ENCODE measurements at regions not wholly inside any gene's neighbourhood (a gene's known extent, or its start where the extent isn't known, plus 50 kb on each side); places are given as distances from the start of the nearest gene placed in this dataset.
"Not testable (repeated sequence)": the region's sequence is repeated elsewhere in the genome, so short reads cannot be mapped to it uniquely, and the experiment has no call there.

DNA sequence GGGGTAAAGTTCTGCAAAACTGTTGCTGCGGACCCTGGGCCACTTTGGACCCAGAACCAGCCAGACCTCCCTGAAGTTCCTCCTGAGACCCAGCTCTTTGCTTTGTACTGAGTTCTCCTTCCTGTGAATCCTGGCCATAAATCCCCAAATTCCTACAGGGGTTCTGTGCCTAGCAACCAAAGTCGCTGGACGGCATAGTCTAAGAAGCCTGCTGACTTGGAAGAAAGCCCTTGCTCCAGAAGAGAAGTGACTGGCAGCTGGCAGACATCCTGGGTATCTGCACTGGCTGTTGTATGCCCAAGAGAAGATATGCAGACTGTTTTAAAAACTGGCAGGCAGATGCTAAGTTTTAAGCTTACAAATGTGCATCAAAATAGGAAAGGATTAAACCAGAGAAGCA, 99.9 kb upstream of the SLC24A4 start:
- DNase-seq (ENCODE audit: low read depth in 2 of 2), result no peak

DNA sequence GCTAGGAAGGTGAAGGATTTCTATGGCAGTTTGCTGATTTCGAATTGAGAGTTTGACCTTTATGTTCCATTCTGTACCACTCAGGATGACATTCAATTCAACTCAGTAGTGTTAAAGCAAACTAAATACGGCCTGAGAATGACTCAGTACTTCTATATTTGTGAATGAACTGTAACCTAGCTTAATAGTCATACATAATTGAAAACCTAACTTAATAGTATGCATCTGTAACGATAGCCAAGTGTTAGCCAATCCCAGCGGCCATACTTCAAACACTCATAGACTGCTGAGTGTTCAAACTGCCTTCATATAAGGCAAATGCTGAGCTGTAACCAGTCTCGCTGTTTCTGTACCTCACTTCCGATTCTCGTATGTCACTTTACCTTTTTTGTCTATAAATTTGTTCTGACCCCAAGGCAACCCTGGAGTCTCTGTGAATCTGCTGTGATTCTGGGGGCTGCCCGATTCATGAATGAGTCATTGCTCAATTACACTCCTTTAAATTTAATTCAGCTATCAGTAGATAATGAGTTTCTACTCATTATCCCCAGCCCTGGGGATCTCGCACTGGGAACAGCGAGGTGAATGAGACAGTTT, 98.5 kb upstream of the SLC24A4 start:
- peak in 1 of 2 experiments; percentile 17 for DNase-seq (ENCODE audit: low read depth in 2 of 2)

DNA sequence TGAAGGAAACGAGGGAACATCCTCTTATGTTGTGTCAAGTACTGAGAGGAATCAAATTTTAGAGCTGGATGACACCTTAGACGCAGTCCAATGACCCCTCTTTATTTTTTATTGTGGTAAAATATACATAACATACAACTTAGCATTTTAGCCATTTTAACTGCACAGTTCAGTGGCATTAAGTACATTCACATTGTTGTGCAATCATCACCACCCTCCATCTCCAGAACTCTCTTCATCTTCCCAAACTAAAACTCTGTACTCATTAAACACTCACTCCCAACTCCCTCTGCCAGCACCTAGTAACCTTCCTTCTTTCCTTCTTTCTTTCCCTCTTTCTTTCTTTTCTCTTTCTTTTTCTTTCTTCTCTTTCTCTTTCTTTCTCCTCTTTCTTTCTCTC, 97.2 kb upstream of the SLC24A4 start:
- DNase-seq (ENCODE audit: low read depth in 2 of 2), result no peak

DNA sequence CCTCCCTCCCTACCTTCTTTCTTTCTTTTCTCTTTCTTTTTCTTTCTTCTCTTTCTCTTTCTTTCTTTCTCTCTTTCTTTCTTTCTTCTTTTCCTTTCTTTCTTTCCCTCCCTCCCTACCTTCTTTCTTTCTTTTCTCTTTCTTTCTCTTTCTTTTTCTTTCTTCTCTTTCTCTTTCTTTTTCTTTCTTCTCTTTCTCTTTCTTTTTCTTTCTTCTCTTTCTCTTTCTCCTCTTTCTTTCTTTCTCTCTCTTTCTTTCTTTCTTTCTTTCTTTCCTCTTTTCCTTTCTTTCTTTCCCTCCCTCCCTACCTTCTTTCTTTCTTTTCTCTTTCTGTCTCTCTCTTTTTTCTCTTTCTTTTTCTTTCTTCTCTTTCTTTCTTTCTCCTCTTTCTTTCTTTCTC, 96.8 kb upstream of the SLC24A4 start:
- not testable (repeated sequence) for DNase-seq (ENCODE audit: low read depth in 2 of 2)

DNA sequence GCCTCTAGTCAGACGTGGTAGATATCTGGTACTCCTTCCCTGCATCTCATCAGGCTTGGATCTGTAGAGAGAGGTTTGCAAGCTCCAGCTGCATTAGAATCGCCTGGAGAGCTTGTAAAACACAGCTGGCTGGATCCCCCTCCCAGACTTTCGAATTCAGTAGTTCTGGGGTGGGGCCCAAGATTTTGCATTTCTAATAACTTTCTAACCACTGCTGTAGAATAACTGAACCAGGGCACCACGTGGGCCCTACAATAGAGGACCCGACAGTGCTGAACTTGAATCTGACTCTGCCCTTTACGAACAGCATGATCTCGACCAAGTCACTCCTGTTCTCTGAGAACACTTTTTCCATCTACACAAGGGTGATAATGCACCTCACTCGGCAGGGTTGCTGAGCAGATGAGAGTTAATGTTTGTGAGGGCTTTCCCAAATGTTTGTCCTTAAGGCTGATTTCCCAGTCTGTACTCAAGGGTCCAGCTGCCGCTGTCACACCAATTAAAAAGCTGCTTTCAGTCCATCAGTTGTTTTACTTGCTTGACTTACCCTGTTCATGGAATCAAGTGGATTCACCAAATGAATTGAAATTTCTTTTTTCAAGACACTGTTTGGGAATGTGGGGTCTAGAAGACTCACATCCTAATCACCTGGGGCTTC, 86.6 kb upstream of the SLC24A4 start:
- no peak for DNase-seq (ENCODE audit: low read depth in 2 of 2)

DNA sequence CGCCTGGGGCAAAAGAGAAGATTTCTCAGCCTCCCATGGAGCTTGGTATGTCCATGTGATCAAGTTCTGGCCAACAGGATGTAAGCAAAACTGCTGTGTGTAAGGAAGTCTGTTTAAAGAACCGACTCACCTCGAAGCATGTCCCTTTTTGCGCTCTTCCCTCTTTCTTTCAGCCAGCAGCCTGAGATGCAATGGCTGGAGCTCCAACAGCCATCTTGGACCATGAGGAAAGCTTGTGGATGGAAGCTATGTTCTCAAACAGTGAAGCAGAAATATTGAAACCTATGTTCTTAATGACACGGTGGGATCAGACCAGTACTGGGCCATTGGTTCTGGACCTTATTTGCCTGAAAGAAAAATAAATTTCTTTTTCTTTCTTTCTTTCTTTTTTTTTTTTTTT, 82.3 kb upstream of the SLC24A4 start:
- DNase-seq (ENCODE audit: low read depth in 2 of 2), result no peak

DNA sequence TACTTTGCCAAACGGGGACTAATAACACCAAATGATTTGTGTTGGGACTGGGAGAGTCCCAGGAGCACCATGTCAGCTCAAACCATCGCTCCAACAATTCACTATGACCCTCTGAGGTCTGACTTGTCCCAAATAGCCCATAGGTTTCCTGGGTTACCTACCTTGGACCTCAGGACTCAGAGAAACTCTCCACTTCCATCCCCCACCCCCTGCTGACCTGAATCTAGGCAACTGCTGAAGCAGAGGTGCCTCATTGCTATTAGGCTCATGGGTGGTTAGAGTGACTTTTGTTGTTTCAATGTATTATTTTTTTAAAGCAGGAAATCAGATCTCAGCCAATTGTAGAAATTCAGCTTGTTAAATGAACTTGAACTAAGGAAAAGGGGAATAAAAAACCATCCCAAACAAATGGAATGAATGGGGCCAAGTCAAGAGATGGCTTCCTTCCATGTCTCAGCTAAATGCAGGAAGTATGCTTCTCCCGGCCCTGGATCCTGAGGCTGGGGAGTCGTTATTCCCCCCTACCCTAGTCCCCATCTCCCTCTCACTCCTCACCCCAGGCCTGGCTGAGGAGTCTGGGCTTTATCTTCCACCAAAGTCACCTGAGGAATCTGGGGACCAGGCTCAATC, 80.9 kb upstream of the SLC24A4 start:
- no peak for DNase-seq (ENCODE audit: low read depth in 2 of 2)

DNA sequence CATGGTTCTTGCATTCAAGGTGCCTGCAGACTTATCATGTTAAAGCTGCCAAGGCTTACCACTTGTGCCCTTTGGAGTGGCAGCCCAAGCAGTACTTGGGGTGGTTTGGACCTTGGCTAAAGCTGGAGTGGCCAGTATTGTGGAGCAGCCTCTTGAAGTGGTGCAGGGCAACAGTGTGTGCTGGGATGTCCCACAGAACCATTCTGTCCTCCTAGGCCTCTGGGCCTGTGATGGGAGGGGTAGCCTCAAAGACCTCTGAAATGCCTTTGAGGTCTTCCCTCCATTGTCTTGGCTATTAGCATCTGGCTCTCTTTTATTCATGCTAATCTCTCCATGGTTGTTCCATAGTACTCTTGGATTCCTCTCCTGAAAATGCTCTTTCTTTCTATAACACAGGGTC, 78.2 kb upstream of the SLC24A4 start:
- no peak for DNase-seq (ENCODE audit: low read depth in 2 of 2)

DNA sequence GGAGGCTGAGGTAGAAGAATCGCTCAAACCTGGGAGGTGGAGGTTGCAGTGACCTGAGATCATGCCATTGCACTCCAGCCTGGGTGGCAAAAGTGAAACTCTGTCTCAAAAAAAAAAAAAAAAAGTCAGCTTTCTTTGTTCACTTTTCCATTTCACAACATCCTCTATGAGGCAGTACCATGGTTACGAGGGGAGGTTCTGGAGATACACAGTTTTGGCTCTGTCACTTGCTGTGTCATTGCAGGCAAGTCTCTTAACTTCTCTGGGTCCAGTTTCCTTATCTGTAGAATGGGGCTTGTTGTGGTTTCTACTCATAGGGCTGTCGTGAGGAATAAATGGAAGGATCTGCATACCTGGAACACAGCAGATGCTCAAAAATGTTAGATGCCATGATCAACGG, 75.6 kb upstream of the SLC24A4 start:
- DNase-seq (ENCODE audit: low read depth in 2 of 2), result no peak

DNA sequence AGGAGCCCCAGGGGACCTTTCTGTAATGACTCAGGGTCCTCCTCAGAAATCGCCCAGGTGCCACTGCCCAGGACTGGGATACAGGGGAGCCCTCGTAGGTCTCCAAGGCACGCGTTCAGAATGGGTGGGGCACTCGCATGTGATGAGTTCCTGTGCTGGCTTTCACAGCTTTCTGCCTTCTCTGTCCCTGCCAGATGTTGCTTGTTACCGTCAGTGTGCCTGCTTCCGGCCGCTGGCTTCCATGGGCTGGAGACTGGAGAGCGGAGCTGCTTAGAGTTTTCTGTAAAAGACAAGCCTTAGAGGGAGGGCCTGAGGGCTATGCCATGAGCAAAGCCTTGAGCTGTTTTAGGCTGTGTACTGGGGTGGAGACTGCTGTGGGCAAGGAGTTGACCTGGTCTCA, 75.0 kb upstream of the SLC24A4 start:
- DNase-seq (ENCODE audit: low read depth in 2 of 2), result no peak

DNA sequence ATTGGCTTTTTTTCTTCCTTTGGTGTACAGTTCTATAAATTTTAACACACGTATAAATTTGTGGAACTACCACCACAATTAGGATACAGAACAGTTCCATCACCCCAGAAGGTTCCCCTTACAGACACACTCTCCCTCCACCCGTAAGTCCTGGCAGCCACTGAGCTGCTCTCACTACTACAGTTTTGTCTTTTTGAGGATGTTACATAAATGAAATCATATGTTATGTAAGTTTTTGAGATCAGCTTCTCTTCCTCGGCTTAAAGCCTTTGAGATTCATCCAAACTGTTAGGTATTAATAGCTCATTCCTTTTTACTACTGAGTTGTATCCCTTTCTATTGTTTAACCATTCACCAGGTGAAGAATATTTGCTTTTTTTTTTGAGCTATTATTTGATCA, 74.3 kb upstream of the SLC24A4 start:
- no peak for DNase-seq (ENCODE audit: low read depth in 2 of 2)

DNA sequence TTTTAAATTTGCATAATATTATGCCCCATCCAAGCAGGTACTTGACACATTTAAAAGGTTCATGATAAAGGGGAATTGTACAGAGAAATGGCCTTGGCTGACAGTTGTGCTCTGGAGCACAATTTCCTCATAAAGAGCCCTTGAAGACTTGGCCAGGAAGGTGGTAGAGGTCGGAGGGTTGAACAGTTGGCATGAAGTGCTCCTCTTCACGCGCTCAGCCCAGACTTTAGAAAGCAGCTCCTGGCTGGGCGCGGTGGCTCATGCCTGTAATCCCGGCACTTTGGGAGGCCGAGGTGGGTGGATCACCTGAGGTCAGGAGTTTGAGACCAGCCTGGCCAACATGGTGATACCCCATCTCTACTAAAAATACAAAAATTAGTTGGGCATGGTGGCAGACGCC, 72.6 kb upstream of the SLC24A4 start:
- DNase-seq (ENCODE audit: low read depth in 2 of 2), result not testable (repeated sequence)

DNA sequence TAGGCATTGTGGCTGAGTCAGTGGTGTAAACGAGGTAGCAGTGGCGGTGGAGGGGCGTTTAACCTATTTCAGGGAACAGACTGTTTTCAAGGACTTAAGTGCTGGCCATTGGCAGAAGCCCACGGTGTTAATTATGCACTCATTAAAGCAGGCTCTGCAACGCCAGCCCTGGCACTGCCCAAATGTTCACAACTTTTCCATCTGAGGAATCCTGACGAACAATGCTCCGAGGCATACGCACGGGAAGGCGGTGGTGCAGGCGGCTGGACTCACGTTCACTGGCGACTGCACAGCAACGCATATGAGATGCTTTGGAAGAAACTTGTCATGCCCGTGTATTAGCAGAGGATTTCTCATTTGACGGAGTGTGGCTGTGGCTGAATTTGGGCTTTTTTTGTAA, 70.6 kb upstream of the SLC24A4 start:
- DNase-seq (ENCODE audit: low read depth in 2 of 2), result no peak

DNA sequence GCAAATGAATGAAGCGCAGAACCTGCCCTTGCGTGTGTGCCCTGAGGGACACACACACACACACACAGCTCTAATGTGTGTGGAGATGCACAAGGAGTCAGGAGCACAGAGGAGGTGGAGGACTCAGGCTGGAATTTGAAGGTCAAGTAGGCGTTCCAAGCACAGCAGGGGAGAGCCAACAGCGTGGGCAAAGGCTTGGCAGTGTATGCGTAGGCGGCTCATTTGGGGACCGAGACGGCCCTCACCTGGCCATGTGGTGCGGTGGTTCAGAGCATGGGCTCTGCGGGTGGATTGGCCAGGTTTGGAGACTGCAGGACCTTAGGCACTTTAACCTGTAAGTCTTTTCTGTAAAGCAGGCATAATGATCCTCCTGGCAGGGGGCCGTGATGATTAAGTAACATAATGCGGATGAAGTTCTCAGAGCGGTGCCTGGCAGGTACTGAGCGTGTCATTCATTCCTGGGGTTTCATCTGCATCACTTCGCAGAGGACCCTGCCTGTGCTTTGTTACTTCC, 69.5 kb upstream of the SLC24A4 start:
- no peak for DNase-seq (ENCODE audit: low read depth in 2 of 2)

DNA sequence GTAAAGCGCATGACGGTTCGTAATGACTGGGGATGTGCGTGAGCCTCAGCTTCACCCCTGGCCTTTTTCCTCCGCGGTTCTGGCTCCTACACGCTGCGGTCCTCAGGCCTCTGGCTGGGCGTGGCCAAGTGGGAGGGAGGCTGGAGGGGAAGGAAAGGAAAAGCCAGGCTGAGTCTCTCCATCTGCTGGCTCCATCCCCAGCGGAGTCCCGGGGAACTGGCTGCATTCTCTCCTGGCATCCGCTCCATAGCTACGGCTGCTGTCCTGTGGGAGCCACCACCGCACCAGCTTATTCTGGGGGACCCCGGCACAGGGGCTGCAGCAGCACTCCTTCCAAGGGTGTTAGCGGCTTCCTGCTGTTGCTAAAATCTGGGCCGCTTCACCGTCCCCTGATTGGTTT, 68.2 kb upstream of the SLC24A4 start:
- DNase-seq (ENCODE audit: low read depth in 2 of 2), result no peak

DNA sequence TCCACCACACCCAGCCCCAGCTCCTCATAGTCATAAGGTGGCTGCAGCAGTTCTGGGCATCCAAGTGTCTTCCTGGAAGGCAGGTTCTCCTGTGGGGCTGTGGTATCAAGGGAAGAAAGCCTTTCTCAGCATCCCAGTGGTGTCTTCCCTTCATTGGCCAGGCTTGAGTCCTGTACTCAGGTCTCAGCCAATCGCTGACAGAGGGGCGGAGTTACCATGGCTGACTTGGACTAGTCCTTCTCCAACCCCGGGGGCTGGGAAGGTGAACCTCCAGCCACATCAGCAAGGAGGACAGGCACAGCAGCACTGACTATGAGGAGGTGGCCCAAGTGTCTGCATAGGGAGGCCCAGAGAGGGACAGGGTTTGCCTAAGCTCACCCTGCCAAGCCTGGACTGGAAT, 64.0 kb upstream of the SLC24A4 start:
- no peak for DNase-seq (ENCODE audit: low read depth in 2 of 2)

DNA sequence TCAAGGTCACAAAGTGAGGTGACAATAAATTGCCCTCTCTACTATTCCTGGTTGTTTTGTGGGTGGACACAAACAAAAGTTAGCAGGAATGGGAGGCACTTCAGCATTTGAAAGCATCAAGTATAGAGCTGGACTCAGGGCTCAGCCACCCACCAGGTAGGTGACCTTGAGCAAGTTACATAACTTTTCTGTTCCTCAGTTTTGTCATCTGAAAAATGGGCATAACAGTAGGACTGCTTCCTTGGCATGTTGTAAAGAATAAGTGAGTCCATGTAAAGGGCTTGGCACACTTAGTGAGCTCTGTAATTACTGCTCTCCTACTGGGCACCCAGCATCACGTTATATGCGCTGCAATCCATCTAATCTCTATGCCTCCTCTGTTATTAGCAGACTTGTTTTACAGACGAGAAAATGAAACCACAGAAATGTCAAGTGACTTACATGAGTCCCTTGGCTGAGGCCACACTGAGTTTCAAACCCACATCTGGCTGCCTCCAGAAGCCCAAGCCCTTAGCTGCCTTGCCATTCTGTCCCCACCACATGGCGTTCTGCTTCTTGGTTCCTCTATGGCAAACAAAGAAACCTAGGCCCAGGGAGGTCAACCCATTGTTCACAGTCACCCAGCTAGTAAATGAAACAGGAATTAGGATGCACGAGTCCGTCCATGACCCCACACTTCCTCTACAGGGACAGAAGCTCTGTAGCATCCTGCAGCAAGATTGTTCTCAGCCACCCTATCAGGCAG, 63.2 kb upstream of the SLC24A4 start:
- no peak for DNase-seq (ENCODE audit: low read depth in 2 of 2)

DNA sequence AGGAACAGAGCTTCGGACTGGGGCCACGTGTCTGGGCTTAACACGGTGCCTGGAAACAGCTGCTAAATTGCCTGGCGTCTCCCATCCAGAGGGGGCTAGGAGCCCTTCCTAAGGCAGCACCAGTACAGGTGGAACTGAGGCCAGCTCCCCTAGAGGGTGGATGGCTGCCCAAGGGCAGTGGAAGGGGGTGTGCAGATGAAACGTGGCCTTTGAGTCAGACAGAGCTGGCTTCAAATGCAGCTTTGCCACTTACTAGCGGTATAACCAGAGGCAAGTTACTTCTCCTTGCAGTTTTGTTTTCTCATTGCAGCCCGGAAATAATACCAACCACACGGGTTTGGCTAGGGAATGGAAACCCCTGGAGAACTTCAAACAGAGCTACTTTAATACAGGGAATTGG, 59.3 kb upstream of the SLC24A4 start:
- no peak for DNase-seq (ENCODE audit: low read depth in 2 of 2)

DNA sequence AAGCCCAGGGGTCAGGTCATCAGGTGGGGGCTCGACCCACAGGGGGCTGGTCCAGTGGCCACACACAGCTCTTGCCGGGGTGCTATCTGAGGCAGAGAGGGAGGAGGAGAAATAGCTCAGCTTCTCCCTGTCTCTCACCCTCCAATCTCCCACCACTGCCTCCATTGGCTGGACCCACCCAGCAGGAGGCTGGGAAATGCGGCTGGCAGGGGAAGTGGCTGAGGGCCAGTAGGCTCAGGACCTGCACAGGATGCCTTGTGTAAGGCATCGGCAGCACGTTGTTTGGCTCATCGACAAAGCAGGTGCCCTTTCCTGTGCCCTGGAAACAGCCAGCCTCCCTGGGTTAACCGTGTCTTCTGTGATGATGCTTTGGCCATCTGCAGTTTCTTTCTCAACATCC, 58.8 kb upstream of the SLC24A4 start:
- no peak for DNase-seq (ENCODE audit: low read depth in 2 of 2)

DNA sequence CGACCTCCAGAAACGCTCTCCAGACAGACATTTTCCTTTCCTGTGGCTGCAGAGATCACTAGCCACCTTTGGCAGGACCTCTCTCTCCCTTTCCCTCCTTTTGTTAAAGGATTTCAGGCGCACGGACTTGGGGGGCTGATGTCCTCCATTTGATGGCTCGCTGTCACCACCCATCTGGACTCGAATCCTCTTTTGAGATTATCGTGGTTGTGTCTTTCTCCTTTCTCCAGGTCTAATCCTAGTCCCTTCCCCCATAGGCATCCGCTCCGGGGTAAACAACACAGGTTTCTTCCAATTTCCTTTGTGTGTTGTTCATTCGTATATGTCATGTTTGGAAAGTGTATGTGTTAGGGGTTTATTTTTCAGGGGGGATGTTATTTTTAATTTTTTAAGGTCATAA, 56.7 kb upstream of the SLC24A4 start:
- no peak for DNase-seq (ENCODE audit: low read depth in 2 of 2)
